H1 (cell line): ENCODE measurements at regions not wholly inside any gene's neighbourhood (a gene's known extent, or its start where the extent isn't known, plus 50 kb on each side); places are given as distances from the start of the nearest gene placed in this dataset.

Source experiments
- CTCF ChIA-PET: fragments of 300-600 bp; sonication (Branson Sonifier 250); formaldehyde crosslinking; loops from one replicate; lab custom pipeline; 2021; ENCODE audit not compliant: partially characterized antibody; lab: Charles Lee
- POLR2A ChIA-PET: fragments of 300-600 bp; sonication (Branson Sonifier 250); formaldehyde crosslinking; loops from one replicate; lab custom pipeline; 2021; ENCODE audit warnings: inconsistent platforms; ENCODE audit not compliant: partially characterized antibody; lab: Charles Lee
- DNase-seq, 2 experiments: peaks; one replicate each; pipeline versions ENCODE4 v3.0.0 to v3.0.0-alpha.2; 2010 to 2022; ENCODE audit warnings: low spot score in 2 of 2, low read depth in 1 of 2, mixed read lengths in 1 of 2
- FAIRE-seq: peaks from 2 replicates; lab custom pipeline; 2011; peaks lifted over from hg19 to GRCh38; lab: Jason Lieb, UNC
- H2AFZ ChIP-seq: 2 replicates; pipeline ENCODE4 v1.8.1; 2012; ENCODE audit warnings: low read length, inconsistent platforms
- H2AK5ac ChIP-seq: 2 replicates; pipeline ENCODE4 v1.6.1; 2013; ENCODE audit warnings: low read depth, low read length
- H2BK120ac ChIP-seq: replicated peaks from 2 replicates; pipeline ENCODE3; 2013; ENCODE audit warnings: low read depth, low read length, inconsistent platforms
- H2BK12ac ChIP-seq: 2 replicates; pipeline ENCODE4 v1.6.1; 2013; ENCODE audit warnings: low read depth, low read length
- H2BK15ac ChIP-seq: 2 replicates; pipeline ENCODE4 v1.6.1; 2013; ENCODE audit warnings: low read length
- H2BK20ac ChIP-seq: 2 replicates; pipeline ENCODE4 v1.6.1; 2013; ENCODE audit warnings: low read length
- H2BK5ac ChIP-seq: 2 replicates; pipeline ENCODE4 v1.6.1; 2013; ENCODE audit warnings: low read depth, low read length
- H3K14ac ChIP-seq: 2 replicates; pipeline ENCODE4 v1.6.1; 2013; ENCODE audit warnings: inconsistent platforms; ENCODE audit not compliant: insufficient read length
- H3K18ac ChIP-seq: 2 replicates; pipeline ENCODE4 v1.6.1; 2013; ENCODE audit warnings: low read length; ENCODE audit errors: extremely low read depth
- H3K23ac ChIP-seq: 2 replicates; pipeline ENCODE4 v1.6.1; 2013; ENCODE audit warnings: inconsistent platforms; ENCODE audit not compliant: insufficient read length
- H3K23me2 ChIP-seq: 2 replicates; pipeline ENCODE4 v1.6.1; 2013; ENCODE audit warnings: low read depth, low read length
- H3K27ac ChIP-seq: 2 replicates; pipeline ENCODE4 v1.6.1; 2011; ENCODE audit warnings: low read depth, low read length, inconsistent platforms
- H3K27me3 ChIP-seq, 4 experiments: replicated peaks in 1 of 4; 1 replicate in 1 of 4; 2 replicates in 3 of 4; pipeline versions ENCODE4 v1.6.1 to v1.8.1; 2011 to 2013; ENCODE audit warnings: low read length in 3 of 4, mild to moderate bottlenecking in 3 of 4, inconsistent platforms in 2 of 4, mixed read lengths in 2 of 4, moderate library complexity in 1 of 4; ENCODE audit not compliant: control insufficient read depth in 3 of 4, insufficient read depth in 3 of 4; ENCODE audit errors: extremely low read depth in 1 of 4
- H3K36me3 ChIP-seq, 4 experiments: 2 replicates each; pipeline versions ENCODE4 v1.6.1 to v1.8.1; 2011 to 2013; ENCODE audit warnings: mild to moderate bottlenecking in 4 of 4, low read length in 3 of 4, moderate library complexity in 2 of 4, control low read depth in 1 of 4, inconsistent platforms in 1 of 4; ENCODE audit not compliant: insufficient read depth in 4 of 4, control insufficient read depth in 2 of 4
- H3K4ac ChIP-seq: replicated peaks from 2 replicates; pipeline ENCODE3; 2013; ENCODE audit warnings: low read length, low read depth, mixed read lengths, inconsistent platforms; ENCODE audit not compliant: insufficient read length
- H3K4me1 ChIP-seq, 4 experiments: replicated peaks in 1 of 4; 1 replicate in 1 of 4; 2 replicates in 3 of 4; pipeline versions ENCODE4 v1.6.1 to v1.8.1; 2011 to 2013; ENCODE audit warnings: low read length in 3 of 4, inconsistent platforms in 2 of 4, mixed read lengths in 1 of 4; ENCODE audit not compliant: insufficient read depth in 4 of 4, control insufficient read depth in 3 of 4
- H3K4me2 ChIP-seq, 2 experiments: 2 replicates each; pipeline versions ENCODE4 v1.6.1 to v1.8.1; 2011 to 2013; ENCODE audit warnings: low read depth in 2 of 2, low read length in 2 of 2, control low read depth in 1 of 2, inconsistent platforms in 1 of 2, mild to moderate bottlenecking in 1 of 2; ENCODE audit not compliant: insufficient read depth in 1 of 2
- H3K4me3 ChIP-seq, 4 experiments: fragments of 200-600, 300-600 bp in 1 of 4; sonication (generic), shearing (Covaris generic), sonication (Bioruptor Twin) in 1 of 4; 2 replicates each; pipeline versions ENCODE4 v1.5.1 to v1.8.1; 2011 to 2016; ENCODE audit warnings: low read length in 4 of 4, low read depth in 3 of 4, control low read depth in 2 of 4, inconsistent platforms in 2 of 4, mild to moderate bottlenecking in 2 of 4, mixed read lengths in 1 of 4, moderate library complexity in 1 of 4; ENCODE audit not compliant: insufficient read depth in 2 of 4; ENCODE audit errors: extremely low read depth in 1 of 4
- H3K56ac ChIP-seq: replicated peaks from 2 replicates; pipeline ENCODE3; 2013; ENCODE audit warnings: low read depth, mild to moderate bottlenecking, mixed read lengths, low read length, inconsistent platforms; ENCODE audit not compliant: insufficient read length
- H3K79me1 ChIP-seq: 2 replicates; pipeline ENCODE4 v1.6.1; 2013; ENCODE audit warnings: low read depth, low read length, control low read depth
- H3K79me2 ChIP-seq, 2 experiments: 2 replicates each; pipeline versions ENCODE4 v1.6.1 to v1.8.1; 2012 to 2013; ENCODE audit warnings: low read length in 2 of 2, mild to moderate bottlenecking in 2 of 2, inconsistent platforms in 1 of 2; ENCODE audit not compliant: insufficient read depth in 2 of 2, control insufficient read depth in 1 of 2
- H3K9ac ChIP-seq, 4 experiments: replicated peaks in 1 of 4; 1 replicate in 1 of 4; 2 replicates in 3 of 4; pipeline versions ENCODE4 v1.6.1 to v1.8.1; 2011 to 2013; ENCODE audit warnings: low read depth in 3 of 4, low read length in 3 of 4, control low read depth in 2 of 4, mild to moderate bottlenecking in 2 of 4, moderate library complexity in 2 of 4, inconsistent platforms in 1 of 4; ENCODE audit errors: extremely low read depth in 1 of 4
- H3K9me3 ChIP-seq, 2 experiments: 2 replicates each; pipeline versions ENCODE4 v1.6.1 to v1.8.1; 2012 to 2013; ENCODE audit warnings: mild to moderate bottlenecking in 2 of 2, moderate library complexity in 2 of 2, control low read depth in 1 of 2, inconsistent platforms in 1 of 2, low read depth in 1 of 2, low read length in 1 of 2, mixed read lengths in 1 of 2; ENCODE audit not compliant: insufficient read depth in 2 of 2
- H4K20me1 ChIP-seq, 2 experiments: replicated peaks in 1 of 2; 2 replicates each; pipeline versions ENCODE3 to v1.8.1; 2011 to 2013; ENCODE audit warnings: inconsistent platforms in 2 of 2, low read length in 2 of 2, mild to moderate bottlenecking in 1 of 2; ENCODE audit not compliant: insufficient read depth in 2 of 2, control insufficient read depth in 1 of 2
- H4K5ac ChIP-seq: 2 replicates; pipeline ENCODE4 v1.6.1; 2013; ENCODE audit warnings: low read length, low read depth, mixed read lengths, inconsistent platforms; ENCODE audit not compliant: insufficient read length
- H4K8ac ChIP-seq: 2 replicates; pipeline ENCODE4 v1.8.0; 2013; ENCODE audit warnings: mild to moderate bottlenecking, moderate library complexity, low read length, inconsistent platforms; ENCODE audit not compliant: insufficient read depth; ENCODE audit errors: extremely low read depth
- H4K91ac ChIP-seq: replicated peaks from 2 replicates; pipeline ENCODE3; 2013; ENCODE audit warnings: low read length, mixed read lengths, inconsistent platforms; ENCODE audit not compliant: insufficient read length
- BACH1 ChIP-seq: IDR thresholded peaks from 2 replicates; pipeline ENCODE4 v1.6.1; 2012; ENCODE audit warnings: low read length, improper control_type of control experiment
- CTBP2 ChIP-seq: IDR thresholded peaks from 2 replicates; pipeline ENCODE4 v1.7.0; 2011; ENCODE audit warnings: borderline replicate concordance, mild to moderate bottlenecking, moderate library complexity, mixed read lengths, low read length; ENCODE audit not compliant: insufficient read depth, insufficient read length
- EGR1 ChIP-seq: IDR thresholded peaks from 2 replicates; pipeline ENCODE4 v1.6.1; 2011; ENCODE audit warnings: low read depth, low read length, borderline replicate concordance
- FOSL1 ChIP-seq: IDR thresholded peaks from 2 replicates; pipeline ENCODE4 v1.6.1; 2011; ENCODE audit warnings: mild to moderate bottlenecking, low read depth, low read length, moderate library complexity; ENCODE audit not compliant: insufficient read depth
- HDAC6 ChIP-seq: IDR thresholded peaks from one replicate; pipeline ENCODE4 v1.7.1; 2012; ENCODE audit warnings: low read depth, mild to moderate bottlenecking, inconsistent platforms, low read length, moderate library complexity
- KDM4A ChIP-seq: IDR thresholded peaks from one replicate; pipeline ENCODE4 v1.7.1; 2012; ENCODE audit warnings: low read depth, mild to moderate bottlenecking, moderate library complexity, low read length, inconsistent platforms; ENCODE audit not compliant: severe bottlenecking
- POLR2A ChIP-seq, 2 experiments: IDR thresholded peaks; 1 replicate in 1 of 2; 2 replicates in 1 of 2; pipeline ENCODE4 v1.6.1; 2011; ENCODE audit warnings: low read depth in 2 of 2, low read length in 2 of 2, mild to moderate bottlenecking in 2 of 2; ENCODE audit errors: control extremely low read depth in 1 of 2
- POU5F1 ChIP-seq: IDR thresholded peaks from 2 replicates; pipeline ENCODE4 v1.6.1; 2011; ENCODE audit warnings: low read depth, mild to moderate bottlenecking, low read length, moderate library complexity
- SP1 ChIP-seq: IDR thresholded peaks from 2 replicates; pipeline ENCODE4 v1.6.1; 2011; ENCODE audit warnings: low read depth, low read length
- whole genome bisulfite sequencing, 2 experiments: shearing (Covaris generic) in 1 of 2; methylation state at CpG; one replicate each; pipeline versions ENCODE4 v1.1.6 to v1.1.7; 2013 to 2015; ENCODE audit warnings: low lambda C conversion rate in 2 of 2, mixed read lengths in 2 of 2, inconsistent platforms in 1 of 2, low coverage in 1 of 2, missing lambda C conversion rate in 1 of 2; ENCODE audit not compliant: insufficient replicate concordance in 2 of 2, insufficient coverage in 1 of 2, insufficient read length in 1 of 2; ENCODE audit errors: extremely low coverage in 1 of 2, missing lambda C conversion rate in 1 of 2; 5-methylcytosine and 5-hydroxymethylcytosine counted together

- TF ChIP-seq KDM4A (no peak), SP1 (no peak), EGR1 (no peak), POU5F1 (no peak), POLR2A (IDR thresholded peaks at IDR 0.05; ENCODE audit: control extremely low read depth in 1 of 2, low read depth in 2 of 2, low read length in 2 of 2) (no peak), BACH1 (no peak), HDAC6 (no peak), CTBP2 (no peak), FOSL1 (no peak)
- POLR2A ChIA-PET: no interaction called here
- Histone ChIP-seq H3K4me1 (peaks cover 0 to 7% (median 1%) of the 10 kb centered on the region in 4 experiments; a peak in 3 of 7 replicates), H3K23ac (no peak overlapping the region), H3K27ac (no peak overlapping the region), H3K4me3 (no peak overlapping the region), H3K79me1 (no peaks in the 10 kb centered on the region), H3K18ac (no peak overlapping the region), H2BK20ac (no peak overlapping the region), H3K4ac (no peak overlapping the region), H4K5ac (no peak overlapping the region), H2AK5ac (no peak overlapping the region), H3K27me3 (no peaks in the 10 kb centered on the region), H4K8ac (no peak overlapping the region), H3K36me3 (no peaks in the 10 kb centered on the region), H2BK12ac (no peak overlapping the region), H2BK15ac (no peak overlapping the region), H2BK120ac (no peak overlapping the region), H4K20me1 (no peaks in the 10 kb centered on the region), H3K9ac (no peak overlapping the region), H2AFZ (no peak overlapping the region), H3K79me2 (no peaks in the 10 kb centered on the region), H3K9me3 (no peaks in the 10 kb centered on the region), H2BK5ac (no peak overlapping the region), H3K14ac (no peak overlapping the region), H3K4me2 (no peak overlapping the region), H4K91ac (no peak overlapping the region), H3K23me2 (no peaks in the 10 kb centered on the region), H3K56ac (no peak overlapping the region)
- WGBS, 2 experiments: 88% methylated on average over 2 of the region's 2 CpGs; no CpG with 5 or more reads in 1 of the 2 experiments
- CTCF ChIA-PET: interaction anchor here (0.6 to 1.7 kb wide), 3 partner anchors 9 to 76 kb away, joined by 3 read pairs; no protein-coding TSS in a partner anchor
- FAIRE-seq (no peak), DNase-seq (no peak)
Observed at GRCh38 chr12:68425998-68426397, 93.8 kb upstream of the MDM1 start.
